DND-41 (cell line): ENCODE measurements at regions not wholly inside any gene's neighbourhood (a gene's known extent, or its start where the extent isn't known, plus 50 kb on each side); places are given as distances from the start of the nearest gene placed in this dataset.

Source experiments
- ATAC-seq: fragments of 200-7000 bp; cut with Tn5 transposase; 3 replicates; pipeline ENCODE4 v1.9.1; 2021; ENCODE audit warnings: low read depth; ENCODE audit not compliant: insufficient read depth
- DNase-seq: peaks from one replicate; pipeline ENCODE4 v3.0.0-alpha.2; 2020
- H2AFZ ChIP-seq: 2 replicates; pipeline ENCODE4 v1.6.0; 2012; ENCODE audit warnings: low read depth, low read length
- H3K27ac ChIP-seq: 2 replicates; pipeline ENCODE4 v1.5.1; 2012; ENCODE audit warnings: low read length, inconsistent platforms
- H3K27me3 ChIP-seq: fragments of 200-600 bp; sonication (generic); 2 replicates; pipeline ENCODE4 v1.6.0; 2012; ENCODE audit warnings: low read length, mild to moderate bottlenecking, inconsistent platforms; ENCODE audit not compliant: insufficient read depth, poor library complexity
- H3K36me3 ChIP-seq: 2 replicates; pipeline ENCODE4 v1.5.1; 2012; ENCODE audit warnings: low read length, inconsistent platforms; ENCODE audit not compliant: insufficient read depth
- H3K4me1 ChIP-seq: 2 replicates; pipeline ENCODE4 v1.5.1; 2012; ENCODE audit warnings: mild to moderate bottlenecking, low read length; ENCODE audit not compliant: insufficient read depth
- H3K4me2 ChIP-seq: 2 replicates; pipeline ENCODE4 v1.6.0; 2012; ENCODE audit warnings: mild to moderate bottlenecking, moderate library complexity, low read length, inconsistent platforms; ENCODE audit not compliant: insufficient read depth
- H3K4me3 ChIP-seq, 2 experiments: fragments of 200-600 bp in 1 of 2; shearing (Covaris generic) in 1 of 2; 2 replicates each; pipeline ENCODE4 v1.5.1; 2012 to 2016; ENCODE audit warnings: inconsistent platforms in 2 of 2, low read length in 2 of 2, mild to moderate bottlenecking in 2 of 2, low read depth in 1 of 2, moderate library complexity in 1 of 2
- H3K79me2 ChIP-seq: 2 replicates; pipeline ENCODE4 v1.6.0; 2012; ENCODE audit warnings: low read length, inconsistent platforms; ENCODE audit not compliant: insufficient read depth
- H3K9ac ChIP-seq: 2 replicates; pipeline ENCODE4 v1.6.0; 2012; ENCODE audit warnings: low read depth, mild to moderate bottlenecking, inconsistent platforms, low read length, moderate library complexity
- H3K9me3 ChIP-seq: 2 replicates; pipeline ENCODE4 v1.5.1; 2012; ENCODE audit warnings: low read length, moderate library complexity, mild to moderate bottlenecking, inconsistent platforms; ENCODE audit not compliant: insufficient read depth, severe bottlenecking
- H4K20me1 ChIP-seq: 2 replicates; pipeline ENCODE4 v1.6.0; 2012; ENCODE audit warnings: low read length; ENCODE audit not compliant: insufficient read depth
- EZH2 ChIP-seq: IDR thresholded peaks from 3 replicates; pipeline ENCODE4 v1.6.1; 2012; ENCODE audit warnings: borderline replicate concordance, low read depth, mild to moderate bottlenecking, moderate library complexity, low read length, inconsistent platforms; ENCODE audit not compliant: severe bottlenecking
- TF ChIP-seq, protein P1 (sequence below): IDR thresholded peaks from 2 replicates; pipeline ENCODE4 v1.5.1; 2012; ENCODE audit warnings: borderline replicate concordance, low read length, moderate library complexity, mild to moderate bottlenecking; ENCODE audit not compliant: poor library complexity, severe bottlenecking; ENCODE audit errors: extremely low read depth

GRCh38 chr11:97028836-97029406 lies 639.1 kb downstream of the JRKL start:
- H3K36me3 ChIP-seq, result no peaks in the 10 kb centered on the region
- H3K9me3 ChIP-seq, result no peaks in the 10 kb centered on the region
- H3K4me3 ChIP-seq, result no peak overlapping the region
- no peak for TF ChIP-seq EZH2
- TF ChIP-seq, protein P1, sequence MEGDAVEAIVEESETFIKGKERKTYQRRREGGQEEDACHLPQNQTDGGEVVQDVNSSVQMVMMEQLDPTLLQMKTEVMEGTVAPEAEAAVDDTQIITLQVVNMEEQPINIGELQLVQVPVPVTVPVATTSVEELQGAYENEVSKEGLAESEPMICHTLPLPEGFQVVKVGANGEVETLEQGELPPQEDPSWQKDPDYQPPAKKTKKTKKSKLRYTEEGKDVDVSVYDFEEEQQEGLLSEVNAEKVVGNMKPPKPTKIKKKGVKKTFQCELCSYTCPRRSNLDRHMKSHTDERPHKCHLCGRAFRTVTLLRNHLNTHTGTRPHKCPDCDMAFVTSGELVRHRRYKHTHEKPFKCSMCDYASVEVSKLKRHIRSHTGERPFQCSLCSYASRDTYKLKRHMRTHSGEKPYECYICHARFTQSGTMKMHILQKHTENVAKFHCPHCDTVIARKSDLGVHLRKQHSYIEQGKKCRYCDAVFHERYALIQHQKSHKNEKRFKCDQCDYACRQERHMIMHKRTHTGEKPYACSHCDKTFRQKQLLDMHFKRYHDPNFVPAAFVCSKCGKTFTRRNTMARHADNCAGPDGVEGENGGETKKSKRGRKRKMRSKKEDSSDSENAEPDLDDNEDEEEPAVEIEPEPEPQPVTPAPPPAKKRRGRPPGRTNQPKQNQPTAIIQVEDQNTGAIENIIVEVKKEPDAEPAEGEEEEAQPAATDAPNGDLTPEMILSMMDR, result no peak
- H3K27me3 ChIP-seq, result no peaks in the 10 kb centered on the region
- H3K4me1 ChIP-seq, result no peaks in the 10 kb centered on the region
- no peak overlapping the region for H2AFZ ChIP-seq
- ATAC-seq (no peak), DNase-seq (no peak)
- H3K4me2 ChIP-seq, result no peak overlapping the region
- H3K79me2 ChIP-seq, result no peaks in the 10 kb centered on the region
- no peak overlapping the region for H3K27ac ChIP-seq
- no peak overlapping the region for H3K9ac ChIP-seq
- H4K20me1 ChIP-seq, result no peaks in the 10 kb centered on the region

DNA sequence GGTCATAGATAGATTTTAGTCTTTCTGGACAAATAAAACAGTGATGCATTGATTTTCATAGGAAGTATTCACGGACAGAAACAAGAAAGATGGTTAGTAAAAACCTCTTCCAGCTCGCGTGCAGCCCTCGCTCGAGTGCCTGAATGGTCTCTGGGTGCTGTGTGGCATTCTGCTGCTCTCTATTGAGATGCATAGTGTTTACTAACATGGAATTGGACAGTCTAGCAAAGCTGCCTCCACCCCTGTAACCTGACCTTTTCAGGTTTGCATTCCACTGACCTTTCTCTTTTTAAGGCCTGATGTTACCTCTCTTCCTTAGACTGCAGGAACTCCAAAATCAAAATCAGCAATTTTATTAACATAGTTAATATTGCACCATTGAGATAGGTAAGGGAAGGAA lies 643.4 kb downstream of the JRKL start:
- H3K9ac ChIP-seq, result no peak overlapping the region
- no peak for TF ChIP-seq EZH2
- TF ChIP-seq, protein P1, result no peak
- no peak for ATAC-seq
- no peaks in the 10 kb centered on the region for H3K9me3 ChIP-seq
- H3K4me2 ChIP-seq, result no peak overlapping the region
- no peaks in the 10 kb centered on the region for H4K20me1 ChIP-seq
- no peaks in the 10 kb centered on the region for H3K4me1 ChIP-seq
- H3K36me3 ChIP-seq, result no peaks in the 10 kb centered on the region
- no peak overlapping the region for H3K4me3 ChIP-seq
- no peaks in the 10 kb centered on the region for H3K27me3 ChIP-seq
- H3K79me2 ChIP-seq, result no peaks in the 10 kb centered on the region
- H2AFZ ChIP-seq, result no peak overlapping the region
- no peak for DNase-seq
- no peak overlapping the region for H3K27ac ChIP-seq

GRCh38 chr11:97048481-97048880 lies 658.7 kb downstream of the JRKL start:
- DNase-seq, result no peak
- no peaks in the 10 kb centered on the region for H3K9me3 ChIP-seq
- H3K4me3 ChIP-seq, result no peak overlapping the region
- no peak overlapping the region for H3K9ac ChIP-seq
- H3K4me2 ChIP-seq, result no peak overlapping the region
- H3K36me3 ChIP-seq, result no peaks in the 10 kb centered on the region
- H3K27me3 ChIP-seq, result no peaks in the 10 kb centered on the region
- TF ChIP-seq, protein P1, result no peak
- TF ChIP-seq EZH2, result no peak
- no peaks in the 10 kb centered on the region for H4K20me1 ChIP-seq
- H3K79me2 ChIP-seq, result no peaks in the 10 kb centered on the region
- H3K27ac ChIP-seq, result no peak overlapping the region
- H3K4me1 ChIP-seq, result no peaks in the 10 kb centered on the region
- no peak overlapping the region for H2AFZ ChIP-seq
- no peak for ATAC-seq

DNA sequence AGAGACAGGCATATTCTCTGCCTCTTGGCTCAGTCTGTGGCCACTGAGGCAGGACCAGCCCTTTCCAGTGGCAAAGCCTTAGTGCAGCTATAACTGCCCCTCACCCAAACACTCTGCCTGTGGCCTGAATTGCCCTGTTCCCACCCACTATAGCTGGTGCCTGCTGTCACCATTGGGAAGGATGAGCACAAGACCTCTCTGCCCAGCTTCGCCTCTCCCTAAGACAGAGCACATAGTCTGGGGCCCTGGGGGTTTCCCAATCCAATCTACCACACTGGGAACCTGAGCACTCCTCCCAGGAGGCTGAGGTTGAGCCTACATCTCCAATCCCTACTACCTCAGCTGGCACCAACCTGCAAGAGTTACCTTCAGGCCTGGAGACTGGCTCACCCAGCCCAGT lies 670.4 kb downstream of the JRKL start:
- Histone ChIP-seq H2AFZ (no peak overlapping the region), H3K36me3 (no peaks in the 10 kb centered on the region), H3K9ac (no peak overlapping the region), H4K20me1 (no peaks in the 10 kb centered on the region), H3K27ac (no peak overlapping the region), H3K4me2 (no peak overlapping the region), H3K9me3 (no peaks in the 10 kb centered on the region), H3K27me3 (no peaks in the 10 kb centered on the region), H3K4me1 (no peaks in the 10 kb centered on the region), H3K4me3 (no peak overlapping the region), H3K79me2 (no peaks in the 10 kb centered on the region)
- no peak for ATAC-seq
- DNase-seq, result no peak
- TF ChIP-seq, protein P1, result no peak
- no peak for TF ChIP-seq EZH2
